ENCODE measurements at regions not wholly inside any gene's neighbourhood (a gene's known extent, or its start where the extent isn't known, plus 50 kb on each side); places are given as distances from the start of the nearest gene placed in this dataset.

DNA sequence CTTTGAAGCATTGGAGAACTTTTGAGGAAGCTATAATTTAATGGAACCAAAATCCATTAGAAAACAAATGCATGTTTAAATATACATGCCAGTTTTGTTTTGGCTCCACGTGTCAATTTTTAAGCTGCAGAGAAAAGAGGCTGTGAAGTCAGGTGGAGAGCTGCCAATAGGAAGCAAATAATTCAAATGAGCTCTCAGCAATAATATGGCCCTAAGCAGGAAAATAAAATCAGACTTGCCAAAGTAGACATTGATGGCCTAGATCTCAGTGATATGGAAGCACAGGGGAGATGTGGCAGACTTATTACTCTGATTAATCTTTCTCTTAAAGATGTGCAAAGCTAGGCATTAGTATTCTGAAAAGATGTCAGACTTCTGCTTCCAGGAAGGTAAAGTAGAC lies 769.8 kb upstream of the NDST4 start:
- no peak for DNase-seq

DNA sequence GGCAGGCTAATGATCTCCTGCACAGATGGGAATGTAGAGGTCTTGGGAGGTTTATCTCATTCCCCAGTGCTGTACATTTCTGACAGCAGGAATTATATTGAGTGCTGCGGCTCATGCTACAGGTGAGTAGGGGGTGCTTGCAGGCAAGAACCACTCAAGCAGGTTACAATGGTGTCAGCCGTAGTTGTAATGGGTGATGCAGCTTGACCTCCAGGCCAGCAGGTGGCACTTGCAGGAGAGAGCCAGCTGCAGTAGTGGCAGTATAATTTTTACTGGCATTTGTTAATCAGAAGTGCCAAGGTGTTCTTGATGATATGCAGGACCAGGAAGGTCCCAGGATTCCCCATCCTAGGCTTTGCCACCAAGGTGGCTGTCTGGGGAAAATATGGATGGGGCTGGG lies 759.6 kb upstream of the NDST4 start:
- no peak for DNase-seq

DNA sequence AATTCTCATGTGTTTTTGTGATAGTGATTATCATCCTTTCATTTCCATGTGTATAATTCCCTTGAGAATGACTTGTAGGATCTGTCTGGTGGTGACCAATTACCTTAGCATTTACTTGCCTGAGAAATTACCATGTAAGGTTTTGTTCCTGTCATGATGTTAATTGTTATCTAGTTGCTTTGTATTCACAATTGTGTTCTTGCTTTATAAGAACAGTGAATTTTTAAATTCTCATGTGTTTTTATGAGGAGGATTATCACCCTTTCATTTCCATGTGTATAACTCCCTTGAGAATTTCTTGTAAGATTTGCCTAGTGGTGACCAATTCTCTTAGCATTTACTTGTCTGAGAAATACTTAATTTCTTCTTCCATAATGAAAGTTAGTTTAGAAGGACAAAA lies 758.2 kb upstream of the NDST4 start:
- no peak for DNase-seq

DNA sequence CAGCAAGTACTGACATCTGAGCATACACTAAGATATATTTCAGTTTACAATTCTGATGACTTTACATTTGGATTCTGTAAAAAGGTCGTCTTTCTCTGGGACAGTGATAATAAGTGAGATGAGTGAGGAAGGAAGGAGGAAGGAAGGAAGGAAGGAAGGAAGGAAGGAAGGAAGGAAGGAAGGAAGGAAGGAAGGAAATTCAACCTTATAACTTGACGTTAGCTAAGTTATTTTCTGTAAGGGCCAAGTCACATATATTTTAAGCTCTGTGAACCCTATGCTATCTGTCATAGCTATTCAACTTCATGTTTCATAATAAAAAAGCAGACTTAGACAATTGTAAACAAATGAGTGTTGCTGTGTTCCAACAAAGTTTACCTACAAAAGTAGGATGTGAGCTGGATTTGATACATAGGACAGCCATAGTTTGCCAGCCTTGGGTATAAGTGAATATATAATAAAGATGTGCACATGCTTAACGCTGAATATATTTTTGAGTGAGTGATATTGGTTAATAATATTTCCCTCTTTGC lies 753.0 kb upstream of the NDST4 start:
- DNase-seq, result no peak

DNA sequence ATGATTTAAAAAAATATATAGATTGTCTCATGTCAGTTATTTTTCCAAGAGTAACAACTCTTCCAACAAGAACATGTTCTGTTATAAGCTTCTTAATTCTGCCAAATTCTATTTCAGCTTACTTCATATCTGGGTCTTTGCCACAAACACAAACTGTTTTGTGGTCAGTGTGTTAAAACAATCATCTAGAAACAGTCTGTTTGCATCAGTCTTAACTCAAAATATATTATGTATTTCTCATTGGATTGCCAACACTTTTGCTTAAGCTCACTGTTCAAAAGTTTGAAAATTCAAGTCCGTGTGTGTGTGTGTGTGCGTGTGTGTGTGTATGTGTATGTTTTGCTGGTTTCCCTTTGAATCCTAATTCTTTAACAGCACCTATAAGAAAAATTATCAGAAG lies 752.3 kb upstream of the NDST4 start:
- no peak for DNase-seq

DNA sequence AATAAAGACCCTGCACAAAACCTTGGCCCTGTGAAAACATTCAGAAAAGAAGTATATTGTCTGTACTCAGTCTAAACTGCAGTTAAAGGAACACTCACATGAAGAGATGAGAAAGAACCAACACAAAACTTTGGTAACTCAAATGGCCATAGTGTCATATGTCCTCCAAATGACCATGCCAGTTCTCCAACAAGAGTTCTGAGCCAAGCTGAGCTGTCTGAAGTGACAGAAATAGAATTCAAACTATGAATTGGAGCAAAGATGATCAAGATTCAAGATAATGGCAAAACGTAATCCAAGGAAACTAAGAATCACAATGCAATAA lies 739.3 kb upstream of the NDST4 start:
- no peak for DNase-seq

DNA sequence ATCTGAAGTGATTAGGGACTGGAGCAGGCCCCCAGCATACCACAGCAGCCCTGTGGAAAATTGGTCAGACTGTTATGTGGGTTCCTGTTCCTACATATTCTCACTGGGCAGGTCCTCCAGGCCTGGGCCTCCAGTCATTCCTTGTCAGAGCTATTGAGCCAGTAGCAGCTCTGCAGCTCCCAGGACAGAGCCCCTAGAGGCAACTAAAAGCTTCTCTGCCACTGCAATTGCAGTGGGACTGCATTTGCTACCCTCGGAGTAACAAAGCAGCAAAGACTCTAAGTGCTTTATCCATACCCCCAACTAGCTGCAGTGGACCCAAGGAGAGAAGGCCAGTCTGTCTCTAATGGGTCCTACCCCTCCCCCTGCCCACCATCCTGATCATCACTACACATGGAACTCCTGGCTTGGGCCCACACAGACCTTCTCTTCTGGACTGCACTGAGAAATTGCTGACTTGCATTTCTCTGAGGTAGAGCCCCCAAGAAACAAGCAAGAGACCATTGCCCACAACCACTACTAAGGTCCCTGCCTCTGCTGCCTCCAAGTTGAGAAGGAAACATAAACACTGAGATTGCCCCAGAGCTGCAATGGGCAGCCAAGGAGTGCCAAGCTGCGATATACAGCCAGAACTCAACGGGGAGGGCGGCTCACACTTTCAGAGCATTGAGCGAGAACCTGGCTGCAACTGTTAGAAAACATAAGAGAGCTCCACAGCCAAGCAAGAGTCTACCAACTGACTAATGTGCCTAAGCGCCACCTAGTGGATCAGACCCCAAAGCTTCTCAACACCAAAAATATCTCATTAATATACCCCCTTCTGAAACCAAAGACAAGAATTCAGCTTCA lies 738.7 kb upstream of the NDST4 start:
- DNase-seq, result no peak

DNA sequence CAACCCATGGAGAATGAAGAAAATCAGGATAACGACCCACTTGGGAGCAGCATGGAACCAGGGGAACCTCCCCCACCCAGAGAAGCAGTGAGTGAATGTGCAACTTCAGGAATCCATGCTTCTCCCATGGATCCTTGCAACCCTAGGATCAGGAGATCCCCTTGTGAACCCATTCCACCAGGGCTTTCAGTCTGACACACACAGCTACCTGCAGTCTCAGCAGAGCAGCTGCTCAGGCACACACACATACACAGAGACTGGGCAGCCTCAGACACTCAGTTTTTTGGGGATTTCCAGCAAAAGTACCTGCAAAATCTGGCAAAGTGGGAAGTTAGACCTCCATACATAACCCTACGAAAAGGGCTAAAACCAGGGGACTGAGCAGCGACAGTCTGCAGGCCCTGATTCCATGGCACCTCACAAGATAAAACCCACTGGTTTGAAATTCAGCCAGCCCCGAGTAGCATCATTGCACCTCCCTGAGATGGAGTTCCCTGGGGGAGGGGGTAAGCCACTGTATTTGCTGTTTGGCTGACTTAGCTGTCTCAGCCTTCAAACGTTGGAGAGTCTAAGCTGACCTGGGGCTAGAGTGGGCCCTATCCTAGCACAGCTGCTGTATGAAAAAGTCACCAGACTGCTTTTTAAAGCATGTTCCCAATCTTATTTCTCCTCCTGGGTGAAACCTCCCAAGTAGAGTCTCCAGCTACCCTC lies 737.5 kb upstream of the NDST4 start:
- no peak for DNase-seq

DNA sequence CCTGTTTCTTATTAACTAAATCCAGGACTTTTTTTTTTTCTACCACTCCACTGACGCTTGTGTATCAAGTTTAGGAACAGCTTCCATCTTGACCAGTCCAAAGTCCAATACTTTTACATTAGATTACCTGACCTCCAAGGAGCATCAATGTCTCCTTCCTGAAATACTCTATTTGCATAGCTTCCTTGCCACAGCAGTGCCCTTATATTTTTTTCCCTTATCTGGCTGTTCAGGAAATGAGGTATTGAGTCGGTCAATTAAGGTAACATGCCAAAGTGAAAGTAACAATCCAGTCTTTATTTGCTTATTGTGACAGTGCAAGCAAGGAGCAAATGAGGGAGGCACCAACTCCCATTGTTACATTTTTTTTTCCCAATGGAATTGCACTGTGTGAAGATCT lies 730.8 kb upstream of the NDST4 start:
- DNase-seq, result no peak

DNA sequence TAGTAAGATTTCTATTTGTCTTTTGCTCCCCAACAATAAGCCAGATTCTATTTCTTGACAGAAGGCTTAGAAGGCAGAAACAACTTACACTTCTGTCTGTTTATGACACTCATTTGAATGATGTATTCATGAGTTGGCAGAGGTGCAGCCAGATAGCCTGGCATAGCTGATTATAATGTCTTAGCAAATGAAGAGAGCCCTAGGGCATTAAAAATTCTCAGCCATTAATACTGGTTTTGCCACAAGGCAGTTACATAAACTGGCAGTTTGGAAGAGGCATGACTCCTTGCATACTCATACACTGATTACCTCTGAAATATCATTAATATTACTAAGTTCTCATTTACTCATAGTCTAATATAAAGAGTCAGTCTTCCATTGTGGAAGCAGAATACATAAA lies 728.5 kb upstream of the NDST4 start:
- DNase-seq, result no peak

DNA sequence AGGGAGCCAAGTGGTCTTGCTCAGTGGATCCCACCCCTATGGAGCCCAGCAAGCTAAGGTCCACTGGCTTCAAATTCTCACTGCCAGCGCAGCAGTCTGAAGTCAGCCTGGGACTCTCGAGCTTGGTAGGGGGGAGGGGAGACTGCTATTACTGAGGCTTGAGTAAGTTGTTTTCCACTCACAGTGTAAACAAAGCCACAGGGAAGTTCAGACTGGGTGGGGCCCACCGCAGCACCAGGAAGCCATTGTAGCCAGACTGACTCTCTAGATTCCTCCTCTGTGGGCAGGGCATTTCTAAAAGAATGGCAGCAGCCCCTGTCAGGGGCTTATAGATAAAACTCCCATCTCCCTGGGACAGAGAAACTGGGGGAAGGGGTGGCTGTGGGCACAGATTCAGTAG lies 721.0 kb upstream of the NDST4 start:
- DNase-seq, result no peak

DNA sequence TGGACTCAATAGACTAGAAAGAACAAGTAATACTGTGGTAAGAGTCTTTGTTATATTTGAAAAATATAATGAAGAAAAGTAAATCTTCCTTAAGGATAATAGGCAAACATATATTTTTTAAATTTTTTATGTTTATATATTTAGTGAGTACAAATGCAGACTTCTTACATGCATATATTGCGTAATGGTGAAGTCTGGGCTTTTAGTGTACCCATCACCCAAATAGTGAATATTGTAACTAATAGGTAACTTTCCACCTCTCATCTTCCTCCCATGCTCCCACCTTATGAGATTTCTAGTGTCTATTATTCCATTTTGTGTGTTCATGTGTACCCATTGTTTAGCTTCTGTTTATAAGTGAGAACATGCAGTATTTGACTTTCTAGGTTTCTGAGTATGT lies 711.2 kb upstream of the NDST4 start:
- DNase-seq, result no peak

DNA sequence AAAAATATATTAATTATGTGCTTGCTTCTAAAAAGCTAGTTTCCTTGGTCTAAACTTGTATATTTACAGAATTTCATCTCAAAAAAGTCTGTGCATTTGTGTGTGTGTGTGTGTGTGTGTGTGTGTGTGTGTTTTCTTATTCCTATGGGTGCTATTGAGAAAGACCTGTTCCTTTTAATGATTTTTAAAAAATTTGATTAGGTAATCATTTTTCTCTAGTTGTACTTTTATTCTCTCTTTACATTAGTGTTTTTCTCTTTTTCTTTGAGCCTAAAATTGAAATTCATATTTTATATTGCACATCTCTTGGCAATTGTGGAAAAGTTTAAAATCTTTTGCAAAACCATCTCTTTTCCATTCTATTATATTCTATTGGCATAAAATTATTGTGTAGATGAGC lies 690.4 kb upstream of the NDST4 start:
- DNase-seq, result no peak

DNA sequence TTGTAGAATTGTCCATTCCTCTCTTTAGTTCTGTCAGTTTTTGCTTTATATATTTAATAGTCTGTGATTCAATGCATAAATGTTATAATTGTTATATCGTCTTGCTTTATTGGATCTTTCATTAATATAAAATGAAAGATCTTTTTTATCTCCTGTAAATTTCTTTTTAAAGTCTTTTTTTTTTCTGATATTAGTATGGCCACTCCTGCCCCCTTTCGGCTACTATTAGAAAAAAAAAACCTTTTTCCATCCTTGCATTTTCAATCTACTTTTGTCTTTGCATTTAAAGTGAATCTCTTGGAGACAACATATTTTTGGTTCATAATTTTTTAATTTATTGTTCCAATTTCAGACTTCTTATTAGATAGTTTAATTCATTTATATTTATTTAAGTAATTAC lies 677.4 kb upstream of the NDST4 start:
- no peak for DNase-seq

DNA sequence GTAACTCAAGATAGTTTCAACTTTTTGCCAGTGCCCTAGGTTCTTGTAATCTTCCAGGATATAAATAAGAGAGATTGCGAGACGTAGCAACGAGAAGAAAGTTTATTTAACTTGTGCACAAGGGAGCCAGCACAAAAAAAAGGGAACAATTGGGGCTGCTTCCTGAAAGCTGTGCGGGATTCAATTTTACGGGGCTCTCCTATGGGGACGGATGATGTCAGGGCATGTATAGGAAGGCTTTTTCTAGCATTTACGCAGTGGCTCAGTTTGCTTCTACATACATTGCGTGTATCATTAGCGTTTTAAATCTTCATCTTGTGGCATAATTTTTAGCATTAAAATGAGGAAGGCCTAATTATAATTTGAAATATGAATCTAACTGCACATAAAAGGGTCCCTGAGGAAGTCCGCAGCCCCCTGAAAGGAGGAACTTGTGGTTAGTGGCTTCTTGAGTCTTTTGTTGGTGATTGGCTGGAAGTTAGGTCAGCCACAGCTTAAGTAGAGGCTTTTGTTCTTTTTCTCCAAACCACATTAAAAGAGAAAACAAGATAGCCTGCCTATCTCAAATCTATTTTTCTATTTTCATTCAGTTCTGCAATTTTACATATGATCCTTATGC lies 668.2 kb upstream of the NDST4 start:
- DNase-seq, result no peak

DNA sequence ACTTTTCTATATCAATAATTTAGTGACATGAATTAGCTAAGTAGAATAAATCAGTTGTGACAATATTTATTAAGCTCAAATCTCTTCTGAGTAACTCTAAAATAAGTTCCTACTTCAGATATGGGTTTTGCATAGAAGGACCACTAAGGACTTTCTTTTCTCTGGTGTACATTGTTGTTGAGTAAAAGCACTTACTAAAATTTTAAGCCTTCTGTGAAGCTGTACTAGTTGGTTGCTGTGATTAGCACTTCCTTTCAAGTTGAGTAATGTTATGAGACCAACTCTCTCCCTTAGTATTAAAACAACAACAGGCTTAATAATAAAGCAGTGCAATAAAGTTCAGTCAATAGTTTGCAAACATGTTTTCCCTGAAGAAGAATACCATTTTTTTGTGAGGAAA lies 667.4 kb upstream of the NDST4 start:
- no peak for DNase-seq

DNA sequence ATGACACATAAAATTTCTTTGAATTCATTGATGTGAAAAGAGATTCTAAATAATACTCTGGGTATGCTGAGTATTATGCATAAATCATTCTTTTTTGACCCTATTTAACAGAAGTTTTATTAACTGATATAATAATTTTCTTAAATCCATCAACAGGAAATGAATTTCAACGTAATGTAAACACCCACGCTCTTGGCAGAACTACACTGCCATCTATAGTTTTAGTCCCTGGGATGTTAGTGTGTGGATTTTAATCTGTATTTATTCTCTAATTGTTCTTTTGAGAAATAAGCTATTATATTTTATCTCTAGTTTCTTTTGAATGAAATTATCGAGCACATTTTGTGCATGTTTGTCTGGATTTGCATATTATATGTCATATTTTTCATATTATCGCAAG lies 666.8 kb upstream of the NDST4 start:
- no peak for DNase-seq

DNA sequence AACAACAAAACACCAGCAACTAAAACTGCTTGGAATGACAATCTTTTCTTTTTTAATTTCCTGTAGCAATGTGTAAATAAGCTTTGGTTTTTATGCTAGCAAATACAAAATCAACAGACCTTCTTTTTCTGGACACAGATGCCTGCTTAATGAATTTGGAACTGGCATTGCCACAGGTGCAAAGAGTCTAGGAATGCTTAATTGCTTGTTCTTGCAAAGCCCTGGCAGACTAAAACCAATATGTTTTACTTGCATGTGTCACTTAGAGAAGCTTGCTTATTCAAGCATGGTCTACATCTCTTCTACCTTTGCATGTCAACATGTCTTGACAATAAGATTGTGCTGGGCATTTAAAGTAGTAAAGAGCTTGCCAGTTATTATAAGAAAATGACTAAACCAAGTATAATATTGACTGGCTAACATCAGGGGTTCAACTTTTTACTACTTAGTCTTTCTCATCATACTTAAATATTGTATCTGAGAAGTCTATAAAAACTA lies 656.7 kb upstream of the NDST4 start:
- DNase-seq, result no peak

DNA sequence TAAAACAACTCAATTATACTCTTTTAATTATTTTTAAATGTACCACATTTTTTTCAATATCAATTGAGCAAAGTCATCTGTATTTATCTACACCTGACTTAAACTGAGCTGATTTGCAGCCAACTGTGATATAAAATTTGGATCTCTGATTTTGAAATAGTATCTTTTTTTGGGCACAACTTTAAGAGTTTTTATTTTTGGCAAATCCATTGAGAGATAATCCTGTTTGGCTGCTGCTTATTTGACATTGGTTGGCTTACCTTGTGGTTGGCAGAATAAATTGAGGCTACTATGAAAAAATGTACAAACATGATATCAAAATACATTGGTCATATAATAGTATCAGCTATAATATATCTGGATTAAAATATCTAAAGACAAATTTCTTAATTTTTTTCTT lies 656.0 kb upstream of the NDST4 start:
- DNase-seq, result no peak

DNA sequence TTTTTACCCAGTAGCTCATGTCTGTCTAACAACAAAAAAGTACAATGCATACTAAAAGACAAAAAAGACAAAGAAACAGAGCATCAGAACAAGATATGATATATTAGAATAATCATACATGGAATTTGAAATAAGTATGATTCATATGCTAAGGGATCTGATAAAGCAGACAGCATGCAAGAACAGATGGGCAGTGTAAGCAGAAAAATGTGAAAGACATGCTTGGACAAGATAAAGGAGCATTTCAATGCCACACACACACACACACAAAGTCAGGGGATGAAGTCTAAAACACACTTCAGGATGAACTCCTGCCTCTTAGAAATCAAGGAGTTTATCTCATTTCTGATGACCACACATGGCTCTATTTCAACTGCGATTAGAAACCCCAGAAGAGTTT lies 649.6 kb upstream of the NDST4 start:
- DNase-seq, result no peak

DNA sequence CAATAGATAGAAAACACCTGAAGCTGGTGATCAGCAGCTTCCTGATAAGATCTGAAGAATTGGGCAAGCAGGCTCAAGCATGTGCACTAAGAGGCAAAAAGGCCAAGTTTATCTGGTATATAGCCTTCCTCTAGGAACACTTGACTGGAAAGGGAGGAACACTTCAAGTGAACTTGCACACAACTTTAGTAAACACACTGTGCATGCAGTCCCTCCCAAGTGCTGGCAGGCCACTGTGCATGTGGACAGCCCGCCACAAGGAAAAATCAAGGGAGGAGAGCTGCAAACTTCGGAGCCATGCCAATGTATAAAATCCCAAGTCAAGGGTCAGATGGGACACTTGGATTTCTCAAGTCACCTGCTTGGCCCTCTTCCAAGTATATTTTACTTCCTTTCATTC lies 645.8 kb upstream of the NDST4 start:
- DNase-seq, result no peak

DNA sequence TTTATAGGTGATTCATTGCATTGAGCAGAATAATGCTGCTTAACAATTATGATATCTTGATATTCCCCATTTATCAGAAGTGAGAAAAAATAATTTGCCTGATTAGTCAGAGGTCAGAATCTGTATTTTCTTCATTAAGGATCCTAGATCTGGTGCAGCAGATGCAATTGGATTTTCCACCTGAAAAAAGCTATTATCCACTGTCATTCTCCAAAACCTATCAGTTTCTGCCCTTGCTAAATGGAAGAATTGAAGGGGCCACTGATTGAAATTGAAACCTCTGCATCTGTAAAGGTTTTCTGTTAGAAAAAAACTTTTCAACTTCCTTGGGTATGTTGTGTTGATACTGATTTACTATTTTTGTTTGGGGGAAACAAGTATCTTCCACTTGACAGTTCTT lies 636.0 kb upstream of the NDST4 start:
- no peak for DNase-seq

DNA sequence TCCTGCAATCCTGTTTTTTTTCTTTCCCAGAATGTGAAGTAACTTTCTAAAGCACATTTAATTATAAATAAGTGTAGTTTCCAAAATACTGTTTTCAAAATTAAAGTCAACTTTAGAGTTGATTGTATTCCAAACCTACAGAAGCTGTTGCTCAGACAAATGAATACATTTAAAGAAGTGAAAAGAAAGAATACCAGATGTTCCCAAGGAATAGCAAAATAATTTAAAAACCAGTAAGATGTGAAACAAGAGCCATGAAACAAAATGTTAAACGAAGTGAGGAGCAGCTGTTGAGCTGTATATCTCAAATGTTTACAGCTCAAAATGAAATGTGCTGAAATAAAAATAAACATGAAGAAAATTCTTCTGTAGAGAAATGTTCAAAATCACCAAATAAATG lies 627.4 kb upstream of the NDST4 start:
- DNase-seq, result no peak

DNA sequence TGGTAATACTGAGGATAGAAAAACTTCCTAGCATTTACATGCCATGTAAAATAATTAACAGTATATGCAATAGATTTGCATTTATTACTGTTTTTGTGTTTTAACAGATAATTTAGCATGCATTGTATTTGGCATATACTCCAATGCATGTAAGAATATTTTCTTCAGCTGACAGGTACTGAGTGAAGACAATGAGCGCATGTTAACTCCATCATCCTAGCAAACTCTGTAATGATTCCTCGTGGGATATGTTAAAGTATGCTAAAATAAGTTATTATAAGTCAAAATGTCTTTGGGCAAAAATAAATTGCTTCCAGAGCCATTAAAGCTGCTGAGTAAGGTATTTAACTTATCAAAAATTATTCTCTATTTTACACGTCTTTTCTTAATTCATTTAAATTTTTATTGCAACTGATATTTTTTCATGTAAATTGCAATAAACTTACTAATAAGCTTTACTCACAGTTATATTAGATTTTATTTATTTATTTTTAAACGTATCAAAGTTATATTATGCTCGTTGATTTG lies 616.4 kb upstream of the NDST4 start:
- DNase-seq, result no peak
